VCaP (cell line): ENCODE measurements at regions not wholly inside any gene's neighbourhood (a gene's known extent, or its start where the extent isn't known, plus 50 kb on each side); places are given as distances from the start of the nearest gene placed in this dataset.
"Not testable (repeated sequence)": the region's sequence is repeated elsewhere in the genome, so short reads cannot be mapped to it uniquely, and the experiment has no call there.

Source experiments
- H3K27ac ChIP-seq: fragments of 450-650 bp; 2 replicates; pipeline ENCODE4 v1.5.1; 2017
- TF ChIP-seq, protein P1 (sequence below): fragments of 450-650 bp; conservative IDR thresholded peaks from 2 replicates; pipeline ENCODE4 v1.5.1; 2017; ENCODE audit warnings: mild to moderate bottlenecking, moderate library complexity

DNA sequence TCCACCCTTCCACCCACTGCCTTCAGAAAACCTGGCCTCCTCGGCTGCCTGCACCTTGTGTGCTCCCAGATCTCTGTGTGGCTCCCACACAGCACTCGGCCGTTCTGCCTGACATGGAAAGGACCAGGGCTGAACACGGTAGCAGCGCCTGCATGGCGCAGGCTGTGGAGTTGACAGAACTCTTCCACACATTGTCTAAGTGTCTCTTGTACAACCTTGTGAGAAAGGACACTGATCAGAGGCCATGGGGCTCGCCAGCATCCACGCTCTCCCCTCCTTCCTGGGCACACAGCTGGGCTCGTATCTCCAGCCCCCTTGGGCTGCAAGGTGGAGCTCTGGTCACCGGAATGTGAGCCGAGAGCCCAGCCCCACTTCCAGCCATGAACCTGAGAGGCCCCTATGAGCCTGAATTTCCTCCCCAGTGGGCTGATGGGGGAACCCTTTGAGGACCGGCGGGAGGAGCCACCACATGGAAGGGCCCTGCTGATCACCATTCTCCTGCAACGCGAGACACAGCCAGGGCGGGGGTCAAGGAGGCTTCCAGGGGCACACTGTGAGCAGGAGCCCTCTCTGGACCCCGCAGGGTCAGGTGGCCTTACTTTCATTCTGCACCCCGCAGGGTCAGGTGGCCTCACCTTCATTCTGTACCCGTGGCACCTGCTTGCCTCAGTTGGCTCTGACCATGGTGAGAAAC lies 314.2 kb upstream of the MYT1L start:
- TF ChIP-seq, protein P1, sequence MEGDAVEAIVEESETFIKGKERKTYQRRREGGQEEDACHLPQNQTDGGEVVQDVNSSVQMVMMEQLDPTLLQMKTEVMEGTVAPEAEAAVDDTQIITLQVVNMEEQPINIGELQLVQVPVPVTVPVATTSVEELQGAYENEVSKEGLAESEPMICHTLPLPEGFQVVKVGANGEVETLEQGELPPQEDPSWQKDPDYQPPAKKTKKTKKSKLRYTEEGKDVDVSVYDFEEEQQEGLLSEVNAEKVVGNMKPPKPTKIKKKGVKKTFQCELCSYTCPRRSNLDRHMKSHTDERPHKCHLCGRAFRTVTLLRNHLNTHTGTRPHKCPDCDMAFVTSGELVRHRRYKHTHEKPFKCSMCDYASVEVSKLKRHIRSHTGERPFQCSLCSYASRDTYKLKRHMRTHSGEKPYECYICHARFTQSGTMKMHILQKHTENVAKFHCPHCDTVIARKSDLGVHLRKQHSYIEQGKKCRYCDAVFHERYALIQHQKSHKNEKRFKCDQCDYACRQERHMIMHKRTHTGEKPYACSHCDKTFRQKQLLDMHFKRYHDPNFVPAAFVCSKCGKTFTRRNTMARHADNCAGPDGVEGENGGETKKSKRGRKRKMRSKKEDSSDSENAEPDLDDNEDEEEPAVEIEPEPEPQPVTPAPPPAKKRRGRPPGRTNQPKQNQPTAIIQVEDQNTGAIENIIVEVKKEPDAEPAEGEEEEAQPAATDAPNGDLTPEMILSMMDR, result no peak

GRCh38 chr2:2644751-2645150 lies 313.7 kb upstream of the MYT1L start:
- H3K27ac ChIP-seq, result not testable (repeated sequence)

More for the DNA sequence above, 314.2 kb upstream of the MYT1L start:
- no peak overlapping the region for H3K27ac ChIP-seq

GRCh38 chr2:2644040-2644439 lies 313.0 kb upstream of the MYT1L start:
- TF ChIP-seq, protein P1, result no peak

DNA sequence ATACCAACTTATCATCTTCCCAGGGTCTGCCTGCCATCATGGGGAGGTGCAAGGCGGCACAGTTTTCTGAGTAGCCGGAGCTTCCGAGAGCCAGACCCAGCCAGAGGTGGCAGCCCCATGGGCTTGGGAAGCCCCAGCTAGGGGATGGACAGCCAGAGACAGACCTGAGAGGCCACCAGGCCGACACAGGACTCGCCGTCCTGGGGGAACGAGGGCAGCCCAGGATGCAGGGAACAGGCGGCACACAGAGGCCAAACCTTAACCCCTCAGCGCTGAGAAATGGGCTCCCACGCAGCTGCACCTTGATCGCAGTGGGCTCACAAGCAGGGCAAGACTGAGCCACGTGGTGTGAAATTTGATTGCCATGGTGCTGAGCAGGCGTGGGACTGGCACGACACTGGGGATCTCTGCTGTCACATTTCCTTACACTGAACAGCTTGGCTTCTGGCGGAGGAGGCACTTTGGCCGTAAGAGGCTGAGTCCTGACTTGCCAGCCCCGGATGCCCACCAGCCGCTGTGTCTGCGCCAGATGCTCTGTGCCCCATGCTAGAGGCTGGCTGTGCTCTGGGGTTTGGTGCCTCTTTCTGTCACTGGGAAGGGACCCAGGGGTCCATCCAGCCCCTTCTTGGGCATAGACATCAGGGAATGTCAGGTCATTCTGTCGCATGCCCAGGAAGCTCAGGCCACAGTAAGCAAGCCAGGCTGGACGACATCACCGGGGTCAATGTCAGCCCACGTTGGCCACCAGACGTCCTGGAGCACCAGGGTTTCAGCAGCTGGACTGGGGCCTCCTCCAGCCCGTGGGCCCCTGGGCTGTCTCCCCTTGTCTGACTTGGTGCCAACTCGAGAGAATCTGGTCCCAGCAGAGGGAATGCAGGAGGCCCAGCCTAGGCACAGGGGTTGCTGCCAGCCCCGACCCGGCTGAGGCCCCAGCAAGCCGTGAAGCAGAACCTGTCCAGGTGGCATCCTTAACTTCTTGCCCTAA lies 312.1 kb upstream of the MYT1L start:
- TF ChIP-seq, protein P1, result no peak
- no peak overlapping the region for H3K27ac ChIP-seq

More at GRCh38 chr2:2644040-2644439, 313.0 kb upstream of the MYT1L start:
- H3K27ac ChIP-seq, result no peak overlapping the region

DNA sequence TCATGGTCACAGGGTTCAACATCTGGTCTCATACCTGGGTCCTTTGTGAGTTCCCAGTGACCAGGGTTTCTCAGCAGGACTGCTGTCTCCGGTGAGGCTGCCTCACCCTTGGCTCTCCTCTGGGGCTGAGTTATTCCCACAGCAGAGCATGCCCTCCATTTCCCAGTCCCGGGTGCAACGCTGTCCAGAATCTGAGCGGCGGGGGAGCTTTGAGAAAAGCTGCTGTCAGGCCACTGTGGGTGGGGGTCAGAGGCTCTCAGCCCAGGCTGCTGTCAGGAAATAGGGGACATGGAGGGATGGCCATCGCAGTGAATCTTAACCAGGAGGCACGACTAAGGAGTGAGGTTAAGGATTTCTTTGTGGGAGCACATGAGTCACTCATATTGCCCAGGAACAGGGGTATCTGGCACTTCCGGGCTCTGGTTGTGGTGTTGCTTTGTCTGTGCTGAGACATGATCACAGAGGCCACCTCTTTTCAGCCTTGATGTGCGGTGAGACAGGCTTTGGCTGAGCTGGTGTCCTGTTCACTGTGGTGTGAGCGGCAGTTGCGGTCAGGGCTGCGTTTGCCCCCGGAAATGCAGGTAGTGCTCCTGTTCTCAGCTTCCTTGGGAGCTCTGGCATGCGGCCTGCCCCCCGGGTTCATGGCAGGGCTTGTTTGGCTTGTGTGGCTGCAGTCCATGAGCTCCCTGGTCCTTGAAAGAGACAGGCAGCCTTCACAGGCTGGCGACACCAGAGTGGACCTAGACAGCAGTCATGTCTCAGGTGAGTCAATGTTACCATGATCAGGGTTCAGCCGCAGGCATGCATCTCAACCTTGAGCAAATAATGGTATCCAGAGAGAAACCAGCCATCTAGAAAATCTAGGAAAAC lies 310.7 kb upstream of the MYT1L start:
- TF ChIP-seq, protein P1, result no peak
- H3K27ac ChIP-seq, result no peak overlapping the region

- H3K27ac ChIP-seq, result no peak overlapping the region
- TF ChIP-seq, protein P1, result no peak
These were observed 309.7 kb upstream of the MYT1L start for GRCh38 chr2:2640818-2641217.

GRCh38 chr2:2640371-2640770 lies 309.3 kb upstream of the MYT1L start:
- H3K27ac ChIP-seq, result no peak overlapping the region
- TF ChIP-seq, protein P1, result no peak
